Neural progenitor cell (in vitro differentiated cells): ENCODE measurements at regions not wholly inside any gene's neighbourhood (a gene's known extent, or its start where the extent isn't known, plus 50 kb on each side); places are given as distances from the start of the nearest gene placed in this dataset.

ENCODE experiments used
- DNase-seq: peaks from one replicate; pipeline ENCODE4 v3.0.0-alpha.2; 2016; ENCODE audit warnings: low spot score
- H2AFZ ChIP-seq: fragments of 200-600 bp; sonication (generic); replicated peaks from 2 replicates; pipeline ENCODE4 v1.6.1; 2016; ENCODE audit warnings: antibody characterized with exemption
- H3F3A ChIP-seq: fragments of 200-600 bp; sonication (generic); 2 replicates; pipeline ENCODE4 v1.6.1; 2016; ENCODE audit warnings: antibody characterized with exemption, low read depth
- H3K27ac ChIP-seq: fragments of 200-600 bp; sonication (generic); 2 replicates; pipeline ENCODE4 v1.5.1; 2016; ENCODE audit warnings: mild to moderate bottlenecking
- H3K27me3 ChIP-seq: fragments of 200-600 bp; sonication (generic); 2 replicates; pipeline ENCODE4 v1.6.1; 2016; ENCODE audit warnings: mild to moderate bottlenecking, moderate library complexity
- H3K36me3 ChIP-seq: fragments of 200-600 bp; sonication (generic); 2 replicates; pipeline ENCODE4 v1.5.1; 2016
- H3K4me1 ChIP-seq: fragments of 200-600 bp; sonication (generic); 2 replicates; pipeline ENCODE4 v1.6.1; 2016; ENCODE audit warnings: mixed run types
- H3K4me2 ChIP-seq: fragments of 200-600 bp; sonication (generic); 2 replicates; pipeline ENCODE4 v1.6.1; 2016
- H3K4me3 ChIP-seq: fragments of 200-600 bp; sonication (generic); 2 replicates; pipeline ENCODE4 v1.5.1; 2016
- H3K79me2 ChIP-seq: fragments of 200-600 bp; sonication (generic); 2 replicates; pipeline ENCODE4 v1.6.1; 2016; ENCODE audit warnings: low read depth
- H3K9ac ChIP-seq: fragments of 200-600 bp; sonication (generic); 2 replicates; pipeline ENCODE4 v1.6.1; 2016
- H3K9me3 ChIP-seq: fragments of 200-600 bp; sonication (generic); 2 replicates; pipeline ENCODE4 v1.5.1; 2016; ENCODE audit warnings: low read depth
- H4K20me1 ChIP-seq: fragments of 200-600 bp; sonication (generic); 2 replicates; pipeline ENCODE4 v1.6.1; 2016; ENCODE audit warnings: low read depth
- H3K27ac Mint-ChIP-seq: 3 replicates; pipeline ENCODE4 v1.8.0; 2021; ENCODE audit warnings: mixed read lengths
- H3K27me3 Mint-ChIP-seq: 2 replicates; pipeline ENCODE4 v1.8.0; 2022; ENCODE audit warnings: low read depth, mild to moderate bottlenecking, inconsistent platforms, moderate library complexity, mixed read lengths; ENCODE audit not compliant: insufficient read depth
- H3K36me3 Mint-ChIP-seq: 3 replicates; pipeline ENCODE4 v1.8.0; 2021; ENCODE audit warnings: mixed read lengths
- H3K4me1 Mint-ChIP-seq: 3 replicates; pipeline ENCODE4 v1.8.0; 2021; ENCODE audit warnings: mixed read lengths
- H3K4me3 Mint-ChIP-seq: 3 replicates; pipeline ENCODE4 v1.8.0; 2021; ENCODE audit warnings: mild to moderate bottlenecking, moderate library complexity, mixed read lengths
- H3K9me3 Mint-ChIP-seq: 3 replicates; pipeline ENCODE4 v1.8.0; 2020; ENCODE audit warnings: mixed read lengths
- CTCF ChIP-seq: fragments of 200-600 bp; sonication (generic); IDR thresholded peaks from 2 replicates; pipeline ENCODE4 v1.5.1; 2017; ENCODE audit warnings: antibody characterized with exemption, mild to moderate bottlenecking
- EZH2 ChIP-seq: fragments of 200-600 bp; sonication (generic); IDR thresholded peaks from 2 replicates; pipeline ENCODE4 v1.6.1; 2017; ENCODE audit warnings: antibody characterized with exemption, mild to moderate bottlenecking, moderate library complexity
- EZH2phosphoT487 ChIP-seq: fragments of 200-600 bp; sonication (generic); IDR thresholded peaks from 2 replicates; pipeline ENCODE4 v1.6.1; 2017; ENCODE audit warnings: antibody characterized with exemption

- Histone ChIP-seq H3K4me2 (no peak overlapping the region), H3K27ac (no peak overlapping the region), H3K4me3 (no peak overlapping the region), H3F3A (no peaks in the 10 kb centered on the region), H2AFZ (no peak overlapping the region), H4K20me1 (no peaks in the 10 kb centered on the region), H3K27me3 (no peaks in the 10 kb centered on the region), H3K9ac (no peak overlapping the region), H3K4me1 (no peaks in the 10 kb centered on the region), H3K36me3 (no peaks in the 10 kb centered on the region), H3K79me2 (no peaks in the 10 kb centered on the region), H3K9me3 (no peaks in the 10 kb centered on the region)
- no peak for DNase-seq
- peaks cover 9% of the 10 kb centered on the region for H3K9me3 Mint-ChIP-seq
- H3K27me3 Mint-ChIP-seq, result peaks cover 7% of the 10 kb centered on the region
- no peak overlapping the region for H3K27ac Mint-ChIP-seq
- H3K4me3 Mint-ChIP-seq, result no peak overlapping the region
- peaks cover 40% of the 10 kb centered on the region for H3K36me3 Mint-ChIP-seq
- peaks cover 5% of the 10 kb centered on the region for H3K4me1 Mint-ChIP-seq
- TF ChIP-seq CTCF, result no peak
- no peak for TF ChIP-seq EZH2phosphoT487
- no peak for TF ChIP-seq EZH2
Observed at GRCh38 chr14:71722885-71723284, 209.3 kb upstream of the RGS6 start.

GRCh38 chr14:71725922-71726579 is 206.2 kb upstream of the RGS6 start:
- Histone ChIP-seq H3K27me3 (no peaks in the 10 kb centered on the region), H3K9ac (no peak overlapping the region), H3K4me2 (no peak overlapping the region), H3K9me3 (no peaks in the 10 kb centered on the region), H3K4me3 (no peak overlapping the region), H3F3A (no peaks in the 10 kb centered on the region), H3K79me2 (no peaks in the 10 kb centered on the region), H3K36me3 (no peaks in the 10 kb centered on the region), H3K27ac (no peak overlapping the region), H2AFZ (no peak overlapping the region), H4K20me1 (no peaks in the 10 kb centered on the region), H3K4me1 (peaks cover 9% of the 10 kb centered on the region)
- Mint-ChIP-seq H3K27me3 (peaks cover 5% of the 10 kb centered on the region), H3K27ac (no peak overlapping the region), H3K36me3 (peaks cover 45% of the 10 kb centered on the region), H3K4me3 (no peak overlapping the region), H3K9me3 (peaks cover 2% of the 10 kb centered on the region), H3K4me1 (peaks cover 14% of the 10 kb centered on the region)
- DNase-seq, result no peak
- no peak for TF ChIP-seq CTCF
- TF ChIP-seq EZH2, result no peak
- no peak for TF ChIP-seq EZH2phosphoT487

- DNase-seq, result no peak
- Histone ChIP-seq H3K4me1 (peaks cover 9% of the 10 kb centered on the region), H3K27ac (no peak overlapping the region), H4K20me1 (no peaks in the 10 kb centered on the region), H3K27me3 (no peaks in the 10 kb centered on the region), H3K9me3 (no peaks in the 10 kb centered on the region), H3K9ac (no peak overlapping the region), H3K4me3 (no peak overlapping the region), H3F3A (no peaks in the 10 kb centered on the region), H3K36me3 (no peaks in the 10 kb centered on the region), H2AFZ (no peak overlapping the region), H3K79me2 (no peaks in the 10 kb centered on the region), H3K4me2 (no peak overlapping the region)
- Mint-ChIP-seq H3K27me3 (peaks cover 7% of the 10 kb centered on the region), H3K27ac (no peak overlapping the region), H3K36me3 (peaks cover 50% of the 10 kb centered on the region), H3K9me3 (peaks cover 2% of the 10 kb centered on the region), H3K4me1 (peaks cover 14% of the 10 kb centered on the region), H3K4me3 (no peak overlapping the region)
- TF ChIP-seq CTCF (no peak), EZH2phosphoT487 (no peak), EZH2 (no peak)
Observed at GRCh38 chr14:71726580-71727021, 205.6 kb upstream of the RGS6 start.
